Lung (tissue), 11 donors: ENCODE measurements at regions not wholly inside any gene's neighbourhood (a gene's known extent, or its start where the extent isn't known, plus 50 kb on each side); places are given as distances from the start of the nearest gene placed in this dataset.

Experiments used
- ATAC-seq: fragments of 200-7000 bp; cut with Tn5 transposase; one replicate; pipeline ENCODE4 v1.9.1; 2020; ENCODE audit warnings: moderate number of reproducible peaks; ENCODE audit not compliant: insufficient read depth, low FRiP score
- DNase-seq, 3 donors: peaks; one replicate each; pipeline ENCODE4 v3.0.0-alpha.2; 2013 to 2017
- H3K27ac ChIP-seq, 2 donors: one replicate each; pipeline ENCODE4 v1.5.1; 2013; ENCODE audit warnings: mild to moderate bottlenecking in 2 of 2, moderate library complexity in 2 of 2, control low read depth in 1 of 2, inconsistent platforms in 1 of 2, low read depth in 1 of 2, low read length in 1 of 2
- H3K27me3 ChIP-seq, 3 donors: one replicate each; pipeline ENCODE4 v1.5.1; 2013; ENCODE audit warnings: low read length in 2 of 3; ENCODE audit not compliant: control insufficient read depth in 3 of 3, insufficient read depth in 3 of 3
- H3K36me3 ChIP-seq, 4 donors: one replicate each; pipeline ENCODE4 v1.5.1; 2013; ENCODE audit warnings: low read length in 4 of 4, mild to moderate bottlenecking in 1 of 4, moderate library complexity in 1 of 4; ENCODE audit not compliant: control insufficient read depth in 4 of 4, insufficient read depth in 4 of 4
- H3K4me1 ChIP-seq, 5 donors: one replicate each; pipeline ENCODE4 v1.5.1; 2013; ENCODE audit warnings: low read length in 5 of 5, mild to moderate bottlenecking in 2 of 5, moderate library complexity in 1 of 5; ENCODE audit not compliant: control insufficient read depth in 5 of 5, insufficient read depth in 5 of 5
- H3K4me3 ChIP-seq: one replicate; pipeline ENCODE4 v1.5.1; 2013; ENCODE audit warnings: mild to moderate bottlenecking, control low read depth, moderate library complexity
- H3K9ac ChIP-seq, 2 donors: one replicate each; pipeline ENCODE4 v1.5.1; 2013; ENCODE audit warnings: low read length in 2 of 2, control low read depth in 1 of 2; ENCODE audit not compliant: insufficient read depth in 1 of 2
- H3K9me3 ChIP-seq, 4 donors: one replicate each; pipeline ENCODE4 v1.5.1; 2013; ENCODE audit warnings: low read length in 3 of 4, mild to moderate bottlenecking in 1 of 4, moderate library complexity in 1 of 4; ENCODE audit not compliant: control insufficient read depth in 4 of 4, insufficient read depth in 3 of 4
- CTCF ChIP-seq: IDR thresholded peaks from 2 replicates; pipeline ENCODE4 v1.5.1; 2012; ENCODE audit warnings: mild to moderate bottlenecking; ENCODE audit errors: control extremely low read depth, extremely low read depth
- WGBS, 2 donors: extraction: QIAGEN DNeasy Blood & Tissue Kit; methylation state at CpG; one replicate each; pipeline ENCODE4 v1.1.7; 2013; 5-methylcytosine and 5-hydroxymethylcytosine counted together
- donor health status: control.
- donor health status: control.
- donor health status: Bipolar disorder and iron deficiency.
- donor health status: healthy.
- donor health status: DM: yes; HTN: yes; CAD: no.

GRCh38 chr18:46311491-46311890 is 207.3 kb downstream of the HAUS1 start:
- Histone ChIP-seq H3K4me1 (no peaks in the 10 kb centered on the region), H3K27me3 (no peaks in the 10 kb centered on the region), H3K4me3 (no peak overlapping the region), H3K9me3 (no peaks in the 10 kb centered on the region), H3K36me3 (no peaks in the 10 kb centered on the region), H3K9ac (no peak overlapping the region), H3K27ac (no peak overlapping the region)
- WGBS, 2 donors = 78 to 90% methylated on average over 3 to 4 of the region's 4 CpGs
- no peak for ATAC-seq
- TF ChIP-seq CTCF = no peak
- no peak for DNase-seq

GRCh38 chr18:46312221-46312620 is 208.0 kb downstream of the HAUS1 start:
- TF ChIP-seq CTCF = no peak
- WGBS, 2 donors = 75 to 77% methylated on average over 6 of the region's 6 CpGs
- H3K27me3 ChIP-seq = no peaks in the 10 kb centered on the region
- DNase-seq (no peak), ATAC-seq (no peak)
- no peaks in the 10 kb centered on the region for H3K9me3 ChIP-seq
- no peaks in the 10 kb centered on the region for H3K36me3 ChIP-seq
- H3K27ac ChIP-seq = no peak overlapping the region
- no peak overlapping the region for H3K9ac ChIP-seq
- no peak overlapping the region for H3K4me3 ChIP-seq
- H3K4me1 ChIP-seq = no peaks in the 10 kb centered on the region

GRCh38 chr18:46313521-46313920 is 209.3 kb downstream of the HAUS1 start:
- Histone ChIP-seq H3K4me3 (no peak overlapping the region), H3K27ac (no peak overlapping the region), H3K9me3 (no peaks in the 10 kb centered on the region), H3K9ac (no peak overlapping the region), H3K4me1 (no peaks in the 10 kb centered on the region), H3K36me3 (no peaks in the 10 kb centered on the region), H3K27me3 (no peaks in the 10 kb centered on the region)
- WGBS, 2 donors = 91 to 94% methylated on average over 6 of the region's 6 CpGs
- DNase-seq (no peak), ATAC-seq (no peak)
- TF ChIP-seq CTCF = no peak

GRCh38 chr18:46314011-46314410 is 209.8 kb downstream of the HAUS1 start:
- H3K27ac ChIP-seq = no peak overlapping the region
- DNase-seq = no peak
- no peak for ATAC-seq
- H3K27me3 ChIP-seq = no peaks in the 10 kb centered on the region
- H3K4me1 ChIP-seq = no peaks in the 10 kb centered on the region
- no peak for TF ChIP-seq CTCF
- H3K9me3 ChIP-seq = no peaks in the 10 kb centered on the region
- 93 to 95% methylated on average over 7 of the region's 7 CpGs for WGBS, 2 donors
- H3K36me3 ChIP-seq = no peaks in the 10 kb centered on the region
- no peak overlapping the region for H3K4me3 ChIP-seq
- no peak overlapping the region for H3K9ac ChIP-seq
